Fibroblast of pulmonary artery (primary cell): ENCODE measurements at regions not wholly inside any gene's neighbourhood (a gene's known extent, or its start where the extent isn't known, plus 50 kb on each side); places are given as distances from the start of the nearest gene placed in this dataset.
A peak's percentile ranks its signal among the peaks of the same experiment; 100 is the strongest.

Experiments
- DNase-seq: peaks from one replicate; pipeline ENCODE4 v3.0.0-alpha.2; 2010; ENCODE audit warnings: low read depth
- H3K4me3 ChIP-seq: replicated peaks from 2 replicates; pipeline ENCODE4 v1.5.1; 2011; ENCODE audit warnings: low read depth, mild to moderate bottlenecking, control low read depth, low read length, moderate library complexity
- TF ChIP-seq, protein P1 (sequence below): IDR thresholded peaks from 2 replicates; pipeline ENCODE4 v1.5.1; 2011; ENCODE audit warnings: mild to moderate bottlenecking, control low read depth, low read length, inconsistent platforms; ENCODE audit errors: missing control alignments

DNA sequence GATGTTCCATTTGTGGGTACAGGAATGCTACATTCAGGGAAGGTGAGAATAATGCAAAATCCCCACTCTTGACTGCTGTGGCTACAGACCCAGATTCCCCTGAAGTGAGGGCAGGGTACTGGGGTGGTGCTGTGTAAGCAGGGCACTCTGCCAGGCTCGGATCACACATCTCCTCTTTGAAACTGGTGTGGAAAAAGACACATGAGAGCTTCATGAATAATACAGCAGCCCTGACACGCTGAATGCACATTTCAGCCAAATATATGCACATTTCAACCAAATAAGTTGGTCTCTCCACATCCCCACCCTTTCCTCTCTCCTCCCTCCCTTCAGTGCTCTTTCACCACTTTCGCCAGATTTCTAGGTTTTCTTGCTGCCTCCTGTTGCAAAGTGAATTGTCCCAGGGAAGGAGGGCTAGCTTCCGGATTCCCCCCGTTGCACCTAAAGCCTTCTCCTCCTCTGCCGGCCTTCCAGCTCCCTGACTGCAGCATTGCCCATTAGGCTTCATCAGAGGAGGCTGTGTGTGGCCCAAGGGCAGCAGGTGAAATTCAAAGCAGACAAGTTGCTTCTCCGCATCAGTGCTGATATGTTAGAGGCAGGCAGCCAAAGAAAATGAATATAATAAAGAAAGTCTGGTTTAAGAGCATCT lies 118.2 kb upstream of the TMCC3 start:
- no peak for DNase-seq
- H3K4me3 ChIP-seq = no peak overlapping the region
- TF ChIP-seq, protein P1, sequence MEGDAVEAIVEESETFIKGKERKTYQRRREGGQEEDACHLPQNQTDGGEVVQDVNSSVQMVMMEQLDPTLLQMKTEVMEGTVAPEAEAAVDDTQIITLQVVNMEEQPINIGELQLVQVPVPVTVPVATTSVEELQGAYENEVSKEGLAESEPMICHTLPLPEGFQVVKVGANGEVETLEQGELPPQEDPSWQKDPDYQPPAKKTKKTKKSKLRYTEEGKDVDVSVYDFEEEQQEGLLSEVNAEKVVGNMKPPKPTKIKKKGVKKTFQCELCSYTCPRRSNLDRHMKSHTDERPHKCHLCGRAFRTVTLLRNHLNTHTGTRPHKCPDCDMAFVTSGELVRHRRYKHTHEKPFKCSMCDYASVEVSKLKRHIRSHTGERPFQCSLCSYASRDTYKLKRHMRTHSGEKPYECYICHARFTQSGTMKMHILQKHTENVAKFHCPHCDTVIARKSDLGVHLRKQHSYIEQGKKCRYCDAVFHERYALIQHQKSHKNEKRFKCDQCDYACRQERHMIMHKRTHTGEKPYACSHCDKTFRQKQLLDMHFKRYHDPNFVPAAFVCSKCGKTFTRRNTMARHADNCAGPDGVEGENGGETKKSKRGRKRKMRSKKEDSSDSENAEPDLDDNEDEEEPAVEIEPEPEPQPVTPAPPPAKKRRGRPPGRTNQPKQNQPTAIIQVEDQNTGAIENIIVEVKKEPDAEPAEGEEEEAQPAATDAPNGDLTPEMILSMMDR = no peak

DNA sequence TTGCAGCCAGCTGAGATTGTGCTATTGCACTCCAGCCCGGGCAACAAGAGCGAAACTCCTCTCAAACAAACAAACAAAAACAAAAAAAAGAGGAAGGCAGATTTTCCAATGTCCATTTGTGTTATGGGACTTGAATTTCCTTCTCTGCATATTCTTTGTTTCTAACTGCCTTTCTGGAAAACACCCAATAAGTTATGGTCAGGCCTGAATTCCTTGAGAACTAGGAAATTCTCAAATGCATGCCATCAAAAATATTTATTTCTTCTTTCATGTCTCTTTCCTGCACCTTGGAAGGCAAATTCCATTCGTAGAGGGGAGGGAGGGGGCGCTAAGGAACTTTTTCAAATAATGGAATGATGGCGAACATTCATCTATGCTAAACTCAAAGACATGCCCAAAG lies 117.6 kb upstream of the TMCC3 start:
- H3K4me3 ChIP-seq = no peak overlapping the region
- TF ChIP-seq, protein P1 = no peak
- DNase-seq = no peak

DNA sequence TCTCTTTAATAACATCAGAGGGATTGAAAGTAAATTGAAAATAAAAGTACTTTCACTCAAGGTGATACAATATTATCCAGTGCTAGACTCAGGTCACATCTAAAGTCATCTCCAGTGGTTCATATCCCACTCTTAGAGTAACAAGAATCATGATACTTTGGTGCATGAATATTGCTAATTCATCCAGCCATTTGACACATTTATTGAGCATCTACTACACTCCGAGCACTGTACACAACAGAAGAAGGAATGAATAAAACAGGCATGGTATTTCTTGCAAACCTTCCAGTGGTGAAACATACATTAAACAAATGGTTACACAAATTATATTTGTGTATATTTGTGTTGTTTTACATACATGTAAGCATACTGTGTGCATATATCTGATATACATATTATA lies 116.0 kb upstream of the TMCC3 start:
- TF ChIP-seq, protein P1 = no peak
- no peak for DNase-seq
- H3K4me3 ChIP-seq = no peak overlapping the region

DNA sequence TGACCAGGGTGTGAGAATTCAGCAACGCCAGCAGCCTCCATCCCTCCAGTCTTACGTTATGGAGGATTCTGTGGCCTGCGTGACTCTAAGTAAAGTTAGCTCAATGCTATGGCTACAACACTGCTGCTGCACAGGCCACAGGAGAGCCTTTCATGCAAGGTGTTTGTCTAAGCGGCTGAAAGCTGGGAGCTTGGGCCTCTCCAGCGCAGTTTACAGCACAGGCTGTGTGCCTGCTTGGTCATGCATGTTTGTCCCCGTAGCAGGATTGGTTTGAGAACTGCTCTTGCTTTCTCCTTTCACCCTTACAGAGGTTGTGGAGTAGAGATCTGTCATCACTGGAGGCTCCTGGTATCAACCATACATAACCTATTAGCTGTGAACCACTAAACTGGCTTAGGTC lies 113.1 kb upstream of the TMCC3 start:
- TF ChIP-seq, protein P1 = no peak
- DNase-seq = no peak
- no peak overlapping the region for H3K4me3 ChIP-seq

DNA sequence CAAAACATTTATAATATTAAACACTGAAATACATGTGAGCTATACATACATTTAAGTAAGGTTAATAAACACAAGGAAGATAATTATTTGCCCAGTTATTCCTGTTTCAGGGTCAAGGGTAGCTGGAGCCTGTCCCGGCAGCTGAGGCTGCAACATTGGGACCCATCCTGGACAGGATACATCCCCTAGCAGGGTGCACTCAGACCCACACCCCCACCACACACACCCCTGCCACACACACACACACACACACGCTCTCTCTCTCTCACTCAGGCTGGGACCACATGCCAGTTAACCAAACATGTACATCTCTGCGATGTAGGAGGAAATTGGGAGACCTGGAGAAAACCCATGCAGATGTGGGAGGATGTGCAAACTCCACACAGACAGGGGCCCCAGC lies 112.6 kb upstream of the TMCC3 start:
- TF ChIP-seq, protein P1 = no peak
- no peak for DNase-seq

DNA sequence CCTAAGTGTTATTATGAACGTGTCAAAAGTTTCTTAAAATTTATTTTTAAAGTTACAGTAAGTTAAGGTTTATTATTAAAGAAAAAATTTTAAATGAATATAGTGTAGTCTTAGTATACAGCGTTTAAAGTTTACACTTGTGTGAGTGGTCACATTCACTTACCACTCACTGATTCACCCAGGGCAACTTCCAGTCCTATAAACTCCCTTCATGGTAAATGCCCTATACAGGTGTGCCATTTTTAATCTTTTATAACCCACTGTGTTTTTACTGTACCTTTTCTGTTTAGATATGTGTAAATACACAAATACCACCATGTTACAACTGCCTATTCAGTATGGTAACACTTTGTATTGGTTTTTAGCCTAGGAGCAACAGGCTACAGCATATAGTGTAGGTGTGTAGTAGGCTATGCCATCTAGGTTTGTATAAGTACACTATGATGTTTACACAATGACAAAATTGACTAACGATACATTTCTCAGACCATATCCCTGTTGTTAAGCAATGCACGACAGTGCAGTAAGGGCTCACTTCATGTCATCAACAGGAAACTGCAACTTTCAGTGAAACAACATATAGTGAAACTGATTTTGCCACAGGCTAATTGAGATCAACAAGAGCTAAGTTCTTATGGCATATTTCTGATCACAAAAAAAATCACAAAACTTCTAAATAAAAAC lies 112.0 kb upstream of the TMCC3 start:
- no peak overlapping the region for H3K4me3 ChIP-seq
- peak; percentile 17 for DNase-seq
- TF ChIP-seq, protein P1 = no peak

More for the DNA sequence above, 112.6 kb upstream of the TMCC3 start:
- H3K4me3 ChIP-seq = no peak overlapping the region

DNA sequence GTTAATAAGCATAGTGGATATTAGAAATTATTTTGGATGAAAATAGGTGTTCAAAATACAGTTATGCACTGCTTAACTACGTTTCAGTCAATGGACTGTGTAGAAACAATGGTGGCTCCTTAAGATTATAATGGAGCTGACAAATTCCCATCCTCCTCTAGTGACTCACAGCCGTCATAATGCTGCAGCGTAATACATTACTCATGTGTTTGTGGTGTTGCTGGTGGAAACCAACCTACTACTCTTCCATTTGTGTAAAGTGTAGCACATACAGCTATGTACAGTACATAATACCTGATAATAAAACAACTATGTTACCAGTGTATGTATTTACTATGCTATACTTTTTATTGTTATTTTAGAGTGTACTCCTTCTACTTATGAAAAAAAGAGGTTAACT lies 111.2 kb upstream of the TMCC3 start:
- TF ChIP-seq, protein P1 = no peak
- no peak overlapping the region for H3K4me3 ChIP-seq
- DNase-seq = peak; percentile 94
